NCI-H187 treated with DMSO at 0.1 percent for 48 hours (cell line): ENCODE measurements at regions not wholly inside any gene's neighbourhood (a gene's known extent, or its start where the extent isn't known, plus 50 kb on each side); places are given as distances from the start of the nearest gene placed in this dataset.

ENCODE experiments used
- DNase-seq: peaks from one replicate; lab custom pipeline; 2025; lab: John Stamatoyannopoulos, UW

DNA sequence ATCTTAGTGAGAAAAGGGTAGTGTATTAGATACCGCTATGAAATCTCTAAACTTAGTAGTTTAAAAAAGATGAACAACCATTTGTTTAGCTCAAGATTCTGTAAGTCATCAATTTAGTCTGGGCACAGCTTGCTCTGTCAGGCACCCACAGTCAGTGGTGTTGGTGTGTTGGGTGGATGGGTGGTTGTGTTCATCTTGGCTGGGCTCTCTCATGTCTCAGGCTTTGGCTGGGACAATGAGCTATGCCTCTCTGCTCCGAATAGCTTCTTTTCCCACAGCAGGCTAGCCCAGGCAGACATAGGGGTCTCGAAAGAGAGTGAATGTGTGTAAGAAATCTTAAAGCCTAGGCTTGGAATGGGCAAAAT lies 127.0 kb upstream of the GATB start:
- no peak for DNase-seq

DNA sequence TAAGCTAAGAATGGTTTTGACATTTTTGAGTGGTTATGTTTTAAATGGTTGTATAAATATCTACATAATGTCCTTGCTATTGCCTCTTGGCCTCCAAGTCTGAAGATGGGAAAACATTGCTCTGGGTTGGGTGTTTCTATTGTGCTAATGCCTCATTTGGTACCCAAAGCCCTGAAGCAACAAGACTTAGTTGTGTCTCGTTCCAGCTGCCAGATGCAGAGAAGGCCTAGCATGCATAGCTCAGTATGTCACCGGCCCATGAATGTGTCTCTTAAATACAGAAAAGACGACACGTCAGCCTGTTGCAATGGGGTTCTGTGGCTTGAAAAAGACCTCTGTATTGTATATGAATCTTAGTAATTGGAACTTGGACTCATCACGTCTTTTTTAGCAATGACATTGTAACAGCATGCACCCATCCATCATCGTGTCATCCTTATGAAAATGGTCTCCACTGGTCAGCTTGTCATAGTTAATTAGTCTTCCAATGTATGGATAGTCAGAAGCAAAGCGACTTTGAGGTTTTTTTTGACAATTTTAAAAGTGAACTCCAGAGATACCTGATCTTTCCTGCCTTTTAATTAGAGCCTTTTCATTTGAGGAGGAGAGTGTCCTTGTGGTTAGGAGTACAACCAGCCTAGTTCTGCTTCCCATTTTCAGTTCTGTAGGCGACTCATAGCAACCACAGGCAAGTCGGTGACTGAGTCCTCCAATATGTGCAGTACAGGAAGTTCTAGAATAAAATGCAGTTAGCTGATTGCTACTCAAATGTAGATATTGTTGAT lies 126.4 kb upstream of the GATB start:
- no peak for DNase-seq

DNA sequence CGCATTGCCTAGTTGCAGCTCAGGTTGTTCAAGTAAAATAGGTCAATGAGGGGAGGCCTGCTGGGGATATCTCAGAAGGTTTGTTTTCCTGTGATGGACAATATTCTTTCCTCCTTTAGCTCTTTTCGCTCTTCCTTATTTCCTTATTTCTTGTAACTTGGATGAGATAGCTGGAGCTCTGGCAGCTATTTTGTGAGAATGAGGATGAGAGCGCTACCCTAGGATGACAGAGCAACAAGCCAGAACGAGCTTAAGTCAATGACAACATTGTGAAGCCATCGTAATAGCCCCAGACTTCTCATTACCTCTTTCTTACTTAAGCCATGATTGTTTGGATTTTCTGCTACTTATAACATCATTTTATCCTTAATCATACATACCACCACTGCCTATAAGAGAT lies 124.3 kb upstream of the GATB start:
- DNase-seq = no peak

DNA sequence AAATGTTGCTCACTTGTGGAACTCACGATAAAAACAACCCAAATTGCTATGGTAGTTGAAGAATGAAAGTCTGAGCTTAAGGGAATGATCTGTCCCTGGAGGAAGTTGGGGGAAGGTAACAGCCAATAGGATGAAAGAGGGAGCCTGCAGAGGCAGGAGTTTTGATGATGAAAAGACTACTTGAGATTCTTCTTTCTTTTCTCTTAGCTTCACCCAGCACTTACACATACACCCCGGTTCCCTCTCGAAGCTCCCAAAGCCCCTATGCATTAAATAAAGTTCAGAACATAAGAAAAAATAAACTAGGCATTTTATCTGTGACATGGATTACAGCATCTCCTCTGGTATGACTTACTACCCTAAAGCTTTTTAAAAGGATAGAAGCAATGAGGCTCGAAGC lies 122.9 kb upstream of the GATB start:
- DNase-seq = no peak

DNA sequence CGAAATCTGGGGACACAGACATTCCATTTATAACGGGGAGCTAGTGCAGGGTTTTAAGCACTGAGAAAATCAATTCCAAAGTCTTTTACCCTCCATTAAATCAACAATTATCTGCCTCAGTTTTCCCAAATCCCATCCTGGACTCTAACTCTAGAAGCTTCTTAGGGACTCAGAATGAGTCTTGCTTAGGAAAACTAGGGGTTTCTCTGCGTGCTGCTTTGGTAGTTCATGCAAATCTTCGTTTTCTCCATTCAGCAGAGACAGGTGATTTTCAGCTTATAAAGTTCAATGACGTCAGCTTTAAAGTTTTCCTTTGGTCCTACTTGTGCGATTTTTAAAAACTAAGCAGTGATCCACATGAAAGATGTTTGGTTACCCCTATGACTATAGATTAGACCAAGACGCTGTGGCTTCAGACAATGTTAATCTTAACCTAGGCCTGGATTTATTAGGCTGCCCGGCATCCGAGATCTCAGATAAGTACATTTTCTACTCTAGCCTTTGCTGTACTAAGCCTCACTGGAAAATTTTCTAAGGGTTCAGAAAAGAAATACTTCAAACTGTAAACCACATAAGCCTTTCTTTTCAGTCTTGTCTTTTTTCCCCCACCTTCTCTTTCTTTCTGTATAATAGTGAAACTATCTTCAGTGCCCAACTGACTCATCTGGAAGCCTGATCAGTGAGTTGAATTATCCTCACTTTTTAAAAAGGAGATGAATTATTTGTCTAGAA lies 121.4 kb upstream of the GATB start:
- no peak for DNase-seq

DNA sequence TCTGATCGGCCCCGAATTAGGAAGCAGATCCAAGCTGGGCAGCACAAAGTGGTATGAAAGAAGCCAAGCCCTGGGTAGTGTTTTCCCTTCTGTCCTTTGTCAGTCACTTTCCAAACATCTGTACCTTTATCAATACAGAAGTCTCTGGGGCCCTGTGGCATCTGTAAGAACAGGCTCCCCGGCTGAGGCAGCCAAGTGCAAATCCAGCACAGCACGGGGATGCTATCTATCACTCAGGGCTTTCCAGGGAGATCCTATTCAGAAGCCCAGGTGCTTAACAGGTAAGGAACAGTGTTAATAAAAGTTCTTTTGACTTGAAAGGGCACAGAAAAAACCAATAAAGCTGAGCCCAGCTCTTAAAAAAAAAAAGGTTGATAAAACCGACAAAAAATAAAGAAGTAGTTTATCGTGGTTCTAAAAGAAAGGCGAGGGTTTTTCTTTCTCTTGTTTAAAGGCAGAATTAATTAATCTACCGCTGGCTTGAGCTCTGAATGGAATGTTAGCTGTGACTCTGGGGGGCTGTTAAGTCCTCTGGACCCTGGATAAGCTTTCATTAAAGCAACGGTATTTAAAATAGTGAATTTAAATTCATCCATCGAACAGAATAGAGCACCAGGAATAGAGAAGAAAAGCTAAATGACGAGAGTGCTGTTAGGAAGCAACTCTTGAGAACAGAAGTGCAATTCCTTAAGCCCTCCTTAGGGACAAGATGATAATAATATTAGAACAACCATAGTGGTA lies 119.1 kb upstream of the GATB start:
- DNase-seq = no peak

DNA sequence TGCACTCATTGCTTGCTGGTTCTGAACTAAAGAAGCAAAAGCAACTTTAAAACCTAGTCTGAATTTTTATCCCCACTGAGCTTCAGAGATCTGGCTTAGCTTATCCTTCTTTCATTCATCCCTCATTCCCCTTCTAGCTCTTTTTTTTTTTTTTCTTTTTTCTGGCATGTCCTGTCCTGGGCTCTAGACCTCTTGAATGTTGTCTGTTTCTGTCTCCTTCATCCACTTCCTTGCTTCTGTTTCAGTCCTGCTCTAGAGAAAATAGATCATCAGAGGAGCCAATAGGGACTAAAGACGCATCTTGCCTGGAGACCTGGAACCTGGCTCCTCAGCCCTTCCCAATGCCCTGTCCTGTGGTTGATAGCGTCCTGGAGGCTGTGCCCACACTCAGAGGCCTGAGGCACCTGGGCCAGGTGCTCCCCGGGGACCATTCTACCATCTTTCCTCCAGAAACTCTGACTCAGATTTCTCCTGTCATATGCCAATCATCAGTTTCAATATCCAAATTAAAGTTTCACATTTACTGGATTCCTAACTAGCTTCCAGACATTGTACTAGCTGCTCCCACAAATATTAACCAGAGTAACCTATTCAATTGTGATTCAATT lies 115.7 kb upstream of the GATB start:
- DNase-seq = no peak

DNA sequence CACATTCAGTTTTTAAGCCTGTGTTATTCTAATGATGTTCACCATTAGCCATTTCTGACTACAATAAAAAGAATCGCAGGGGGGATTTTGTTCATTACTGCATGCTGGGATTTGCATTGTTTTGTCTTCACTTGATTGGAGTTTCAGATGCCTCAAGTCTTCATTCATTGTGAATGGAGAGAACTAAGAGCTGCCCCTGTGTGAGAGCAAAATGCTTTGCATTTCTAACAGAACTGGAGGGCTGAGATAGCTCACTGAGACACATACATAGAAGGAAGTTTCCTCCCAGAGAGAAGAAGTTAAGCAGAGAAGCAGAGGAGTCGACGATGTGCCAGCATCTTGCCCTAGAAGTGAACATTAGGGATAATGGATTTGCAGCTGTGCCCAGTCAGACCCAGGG lies 113.5 kb upstream of the GATB start:
- no peak for DNase-seq

DNA sequence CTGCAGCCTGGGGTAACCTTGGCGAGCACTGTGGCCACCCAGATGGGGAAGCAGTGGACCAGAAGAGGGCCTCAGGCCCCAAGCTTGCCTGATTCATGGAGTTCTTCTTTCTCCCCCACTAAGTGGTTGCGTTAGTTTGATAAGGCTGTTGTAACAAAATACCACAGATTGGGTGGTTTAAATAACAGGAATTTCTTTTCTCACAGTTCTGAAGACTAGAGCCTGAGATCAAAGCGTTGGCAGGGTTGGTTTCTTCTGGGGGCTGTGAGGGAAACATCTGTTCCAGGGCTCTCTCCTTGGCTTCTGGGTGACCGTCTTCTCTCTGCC lies 105.7 kb upstream of the GATB start:
- DNase-seq = no peak

DNA sequence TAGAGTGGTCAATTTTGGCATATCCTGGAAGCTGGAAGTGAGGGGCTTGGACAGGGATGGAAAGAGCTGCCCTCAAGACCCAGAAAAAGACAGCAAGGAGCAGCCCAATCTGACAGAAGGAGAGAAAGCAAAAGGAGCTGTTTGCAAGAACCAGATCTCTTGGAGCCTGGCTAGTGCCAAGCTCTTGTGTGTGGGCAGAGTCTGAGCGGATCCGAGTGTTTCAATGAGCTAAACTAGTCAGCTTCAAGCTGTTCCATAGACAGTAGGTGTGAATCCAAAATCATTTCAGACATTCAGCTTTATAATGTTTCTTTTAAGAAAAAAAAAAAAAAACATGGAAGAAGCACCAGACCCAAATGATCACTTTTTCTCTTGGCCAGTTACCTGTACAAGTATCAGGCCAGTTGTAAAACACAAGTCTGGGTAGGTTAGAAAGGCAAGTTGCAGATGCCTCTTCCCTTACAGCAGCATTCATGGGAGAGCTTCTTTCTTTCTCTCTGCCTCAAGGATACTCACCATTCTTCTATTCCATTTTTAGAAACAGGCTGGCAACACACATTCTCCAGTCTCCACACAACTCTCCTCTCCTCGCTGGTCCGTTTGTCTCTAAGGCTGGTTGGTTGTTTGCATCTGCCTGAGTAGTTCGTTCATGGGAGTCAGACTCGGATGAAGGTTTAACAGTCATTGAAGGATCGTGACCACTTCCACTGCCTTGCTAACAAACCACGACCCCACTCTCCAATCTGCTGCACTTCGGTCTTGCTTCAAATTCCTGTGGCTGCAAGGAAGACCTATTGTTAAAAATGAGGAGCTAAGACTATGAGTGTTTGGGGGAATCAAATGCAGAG lies 105.2 kb upstream of the GATB start:
- no peak for DNase-seq

DNA sequence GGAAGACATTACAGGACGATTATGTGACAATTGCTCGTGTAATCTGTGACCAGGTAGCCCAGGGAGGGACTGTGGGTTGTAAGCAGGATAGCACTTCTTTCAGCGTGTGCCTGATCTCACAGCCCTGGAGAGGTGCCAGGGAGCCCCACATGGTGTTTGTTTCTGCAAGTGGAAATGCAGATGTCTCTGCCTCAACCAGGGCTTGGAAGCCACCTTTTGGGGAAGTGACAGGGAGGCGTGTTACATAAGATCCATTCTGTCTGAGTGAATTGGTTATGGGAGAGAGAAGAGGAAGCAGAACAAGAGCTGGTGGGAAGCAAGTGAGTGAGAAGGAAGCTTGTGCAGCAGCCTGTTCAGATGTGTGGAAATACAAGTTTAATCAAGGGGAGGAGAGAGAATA lies 104.5 kb upstream of the GATB start:
- DNase-seq = no peak

DNA sequence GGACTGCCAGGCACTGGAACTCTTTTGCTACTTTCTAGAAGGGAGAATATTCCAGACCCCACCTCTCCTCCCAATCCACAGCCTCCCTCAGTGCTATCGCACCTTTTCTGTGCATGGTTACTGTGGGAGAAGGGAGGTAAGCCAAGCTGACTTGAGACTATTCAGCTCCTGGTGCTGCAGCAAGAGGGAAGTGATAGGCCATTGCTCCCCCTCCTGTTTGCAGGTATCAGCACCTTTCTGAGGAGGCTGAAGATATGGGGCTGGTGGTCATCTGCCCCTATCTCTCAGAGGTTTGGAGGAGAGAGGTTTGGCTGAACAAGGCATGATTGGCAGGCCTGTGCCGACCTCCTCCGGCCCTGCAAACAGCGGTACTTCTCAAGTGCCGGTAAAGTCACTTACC lies 103.3 kb upstream of the GATB start:
- no peak for DNase-seq

DNA sequence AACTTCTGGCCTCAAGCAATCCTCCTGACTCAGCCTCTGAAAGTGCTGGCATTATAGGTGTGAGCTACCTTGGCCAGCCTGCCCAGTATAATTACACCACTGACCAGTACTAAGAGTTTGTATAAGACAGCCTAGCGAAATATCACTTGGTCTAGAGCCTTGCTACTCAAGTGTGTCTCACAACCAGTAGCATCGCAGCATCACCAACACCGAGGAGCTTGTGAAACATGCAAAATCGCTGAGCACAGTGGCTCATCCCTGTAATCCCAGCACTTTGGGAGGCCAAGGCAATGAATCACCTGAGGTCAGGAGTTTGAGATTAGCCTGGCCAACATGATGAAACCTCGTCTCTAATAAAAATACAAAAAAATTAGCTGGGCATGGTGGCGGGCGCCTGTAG lies 102.0 kb upstream of the GATB start:
- DNase-seq = no peak

DNA sequence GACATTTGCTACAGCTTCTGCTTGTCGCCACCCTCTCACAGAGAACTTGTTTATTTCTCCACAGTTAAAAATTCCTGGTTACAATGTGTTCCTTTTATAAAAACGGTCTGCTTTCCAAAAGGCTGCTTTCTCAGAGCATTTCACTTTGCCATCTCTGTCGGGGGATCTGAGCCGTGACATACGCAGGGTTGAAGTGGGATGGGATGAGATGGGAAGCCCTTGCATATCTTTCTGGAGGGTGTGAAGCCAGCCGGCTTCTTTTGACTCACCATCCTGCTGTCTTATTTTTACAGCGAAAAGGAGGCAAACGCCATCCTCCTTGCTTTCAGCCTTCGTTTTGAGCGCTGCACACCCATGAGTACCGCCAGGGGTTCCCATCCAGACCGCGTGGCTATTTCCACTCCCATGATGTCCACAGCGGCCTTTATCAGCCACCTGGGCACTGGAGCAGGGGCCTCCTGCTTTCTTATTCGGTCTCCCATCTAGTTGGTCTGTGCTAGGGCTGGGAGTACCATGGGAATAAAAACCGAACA lies 99.8 kb upstream of the GATB start:
- DNase-seq = no peak

DNA sequence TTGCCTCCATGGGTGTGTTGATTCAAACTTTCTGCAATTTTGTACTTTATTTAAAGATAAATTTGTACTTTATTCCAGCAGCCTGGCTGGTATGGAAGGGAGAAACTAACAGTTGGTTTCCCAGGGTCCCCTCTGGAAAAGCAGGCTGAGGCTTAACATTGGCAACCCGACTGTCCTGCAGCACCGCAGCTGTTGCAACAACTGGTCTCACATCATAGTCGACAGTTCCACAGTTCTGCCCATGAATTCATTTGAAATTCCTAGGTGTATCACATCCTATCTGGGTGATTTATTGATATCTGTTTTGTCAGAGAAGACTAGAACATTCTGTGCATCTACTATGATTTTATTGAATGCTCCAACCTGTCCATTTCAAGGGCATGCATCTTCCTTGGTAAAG lies 98.8 kb upstream of the GATB start:
- no peak for DNase-seq

DNA sequence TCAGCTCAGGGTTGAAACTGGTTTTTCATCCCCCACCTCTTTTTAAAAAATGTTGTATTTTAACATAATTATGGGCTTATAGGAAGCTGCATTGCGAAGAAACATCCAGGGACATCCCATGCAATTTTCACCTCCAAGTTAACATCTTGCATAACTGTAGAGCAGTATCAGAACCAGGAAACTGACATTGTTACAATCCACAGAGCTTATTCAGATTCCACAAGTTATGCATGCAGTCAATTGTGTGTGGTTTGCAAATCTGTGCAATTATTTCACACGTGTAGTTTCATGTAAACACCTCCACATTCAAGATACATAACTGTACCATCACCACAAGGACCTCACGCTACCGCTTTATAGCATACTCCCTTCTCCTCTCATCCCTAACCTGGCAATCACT lies 97.5 kb upstream of the GATB start:
- DNase-seq = no peak

DNA sequence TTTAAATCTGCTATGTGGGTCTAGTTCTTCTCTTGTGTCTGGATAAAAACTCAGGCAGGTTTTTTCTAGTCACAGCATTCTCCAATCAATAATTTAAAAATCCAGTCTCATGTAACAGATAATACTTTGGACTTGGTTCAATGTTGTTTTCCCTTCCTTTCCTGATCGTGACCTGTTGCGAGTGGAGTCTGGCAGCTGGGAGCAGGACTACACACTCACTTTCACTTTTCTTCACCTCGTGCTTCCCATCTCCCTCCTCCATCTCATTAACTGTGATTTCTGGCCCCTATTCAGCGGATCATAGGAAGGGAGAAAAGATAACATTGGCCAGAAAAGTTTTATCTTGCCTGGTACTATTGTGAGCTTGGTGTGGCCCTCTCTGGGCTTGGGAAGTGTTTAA lies 96.6 kb upstream of the GATB start:
- no peak for DNase-seq

DNA sequence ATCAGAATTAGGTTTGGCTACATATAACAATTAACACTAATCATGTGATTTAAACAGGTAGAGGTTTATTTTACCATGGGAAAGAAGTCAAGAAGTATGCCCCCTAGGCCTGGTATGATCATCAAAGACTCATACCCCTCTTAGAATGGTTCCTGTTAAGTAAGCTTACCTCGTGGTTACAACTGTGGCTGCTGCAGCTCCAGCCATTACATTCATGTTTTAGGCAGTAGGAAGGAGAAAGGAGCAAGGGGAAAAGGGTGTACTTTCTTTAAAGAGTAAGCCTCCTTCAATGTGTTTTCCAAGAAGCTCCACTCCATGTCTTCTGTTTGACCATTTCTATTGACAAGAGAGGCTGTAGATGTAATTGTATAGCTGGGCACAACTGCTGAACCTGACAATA lies 94.9 kb upstream of the GATB start:
- no peak for DNase-seq

DNA sequence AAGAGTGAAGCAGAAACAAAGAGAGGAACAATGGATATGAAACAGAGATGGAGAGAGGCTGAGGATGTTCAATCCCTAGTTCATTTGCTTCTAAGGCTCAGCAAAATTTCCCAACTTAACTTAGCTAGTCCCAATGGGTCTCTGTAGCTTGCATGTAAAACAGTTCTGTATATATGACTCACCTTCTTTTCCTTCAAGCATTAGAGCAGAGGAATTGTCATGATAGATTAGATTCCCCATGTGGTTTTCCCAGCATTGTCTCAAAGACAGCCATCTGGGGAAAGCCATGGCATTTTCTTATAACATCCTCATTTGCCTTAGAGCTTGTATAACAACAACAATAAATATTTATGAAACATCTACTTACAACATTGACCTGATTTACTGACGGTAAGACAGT lies 93.9 kb upstream of the GATB start:
- DNase-seq = no peak

DNA sequence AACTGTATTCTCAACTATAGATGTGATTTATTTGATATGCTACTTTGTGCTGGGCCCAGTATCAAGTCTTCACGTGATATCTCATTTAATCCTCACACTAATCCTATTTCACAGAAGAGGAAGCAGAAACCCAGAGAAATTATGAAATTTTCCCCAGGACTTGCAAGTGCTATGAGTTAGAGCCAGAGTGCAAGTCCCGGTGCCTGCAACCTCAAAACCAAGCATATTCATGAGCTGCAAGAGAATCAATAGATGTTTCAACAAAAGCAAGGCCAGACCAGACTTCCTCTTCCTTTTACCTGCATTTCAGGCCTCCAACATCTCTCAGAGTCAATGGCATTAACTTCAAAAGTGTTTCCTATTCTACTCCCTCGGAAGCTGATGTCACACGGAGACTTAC lies 92.2 kb upstream of the GATB start:
- DNase-seq = no peak

DNA sequence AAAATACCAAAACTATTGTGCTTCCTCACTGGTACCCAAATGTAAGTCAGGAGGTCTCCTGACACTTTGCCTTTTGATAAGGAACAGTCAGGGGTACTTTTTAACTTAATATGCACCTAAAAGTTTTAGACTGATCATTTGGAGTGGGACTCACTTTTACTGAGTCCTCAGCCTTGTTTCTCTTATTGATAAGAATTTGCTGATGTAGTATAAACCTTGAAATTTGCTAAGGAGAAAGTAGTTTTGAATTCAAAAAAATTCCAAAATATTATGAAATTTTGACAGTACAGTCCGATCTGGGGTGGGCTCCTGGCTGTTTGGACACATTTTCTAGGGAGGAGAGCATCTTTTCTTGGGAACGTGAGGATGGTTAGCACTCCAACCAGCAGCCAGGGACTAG lies 91.4 kb upstream of the GATB start:
- no peak for DNase-seq

DNA sequence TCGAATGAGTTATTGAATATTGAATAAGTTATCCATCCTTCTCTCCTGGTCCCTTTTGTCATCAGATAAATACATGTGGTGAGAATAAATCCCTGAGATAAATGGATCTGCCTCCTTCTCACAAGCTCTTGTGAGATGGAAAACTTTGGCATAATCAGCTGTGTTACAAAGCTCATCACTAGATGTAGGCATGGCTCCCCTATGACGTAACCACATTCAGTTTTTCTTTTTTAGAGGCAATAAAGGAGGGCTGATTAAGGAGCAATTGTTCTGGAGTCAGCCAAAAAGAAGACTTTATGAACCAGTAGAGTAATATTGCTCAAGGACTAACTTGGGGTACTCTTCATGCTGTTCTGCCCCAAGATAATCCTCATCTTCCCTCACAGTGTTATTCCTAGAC lies 90.5 kb upstream of the GATB start:
- DNase-seq = no peak
